GM12878 (cell line): ENCODE measurements at regions not wholly inside any gene's neighbourhood (a gene's known extent, or its start where the extent isn't known, plus 50 kb on each side); places are given as distances from the start of the nearest gene placed in this dataset.

Experiments used
- ATAC-seq: fragments of 200-7000 bp; cut with Tn5 transposase; 3 replicates; pipeline ENCODE4 v1.9.1; 2020; ENCODE audit warnings: mild to moderate bottlenecking, moderate library complexity
- BruUV-seq: library from RNA; stranded (reverse); fragments of 400-500 nt; replicated peaks from 2 replicates; lab custom pipeline; 2021; lab: Mats Ljungman, UMichigan
- CTCF ChIA-PET: fragments of 300-600 bp; sonication (Branson Sonifier 250); formaldehyde crosslinking; extraction: SDS; loops from one replicate; lab custom pipeline; 2021; ENCODE audit warnings: inconsistent platforms; lab: Yijun Ruan, JAX
- POLR2A ChIA-PET: fragments of 350-600 bp; formaldehyde crosslinking; extraction: SDS; loops from one replicate; lab custom pipeline; 2021; ENCODE audit warnings: inconsistent platforms; lab: Charles Lee
- RAD21 ChIA-PET: fragments of 300-600 bp; sonication (Branson Sonifier 250); formaldehyde crosslinking; loops from one replicate; lab custom pipeline; 2023; ENCODE audit warnings: antibody characterized with exemption; ENCODE audit not compliant: unreplicated experiment; lab: Charles Lee
- SMC1A ChIA-PET: fragments of 300-600 bp; sonication (Branson Sonifier 250); formaldehyde crosslinking; loops from one replicate; lab custom pipeline; 2023; ENCODE audit not compliant: unreplicated experiment, uncharacterized antibody; lab: Charles Lee
- DNase-seq: peaks from one replicate; pipeline ENCODE4 v3.0.0-alpha.2; 2011; ENCODE audit warnings: low read depth, low spot score
- FAIRE-seq: peaks from 3 replicates; lab custom pipeline; 2011; peaks lifted over from hg19 to GRCh38; lab: Jason Lieb, UNC
- H2AFZ ChIP-seq: 2 replicates; pipeline ENCODE4 v1.6.0; 2011; ENCODE audit warnings: low read depth, low read length, control low read depth; ENCODE audit not compliant: control insufficient read depth
- H3K27ac ChIP-seq: 2 replicates; pipeline ENCODE4 v1.5.1; 2011; ENCODE audit warnings: control low read depth; ENCODE audit not compliant: control insufficient read depth, insufficient read depth
- H3K27me3 ChIP-seq, 2 experiments: replicated peaks in 1 of 2; 2 replicates each; pipeline versions ENCODE4 v1.6.0 to v1.6.1; 2011; ENCODE audit warnings: low read length in 1 of 2; ENCODE audit not compliant: control insufficient read depth in 2 of 2, insufficient read depth in 2 of 2
- H3K36me3 ChIP-seq, 2 experiments: 2 replicates each; pipeline ENCODE4 v1.5.1; 2011; ENCODE audit warnings: low read length in 1 of 2; ENCODE audit not compliant: control insufficient read depth in 2 of 2, insufficient read depth in 2 of 2
- H3K4me1 ChIP-seq: 2 replicates; pipeline ENCODE4 v1.6.1; 2011; ENCODE audit warnings: mild to moderate bottlenecking, low read length, moderate library complexity, mixed read lengths; ENCODE audit not compliant: control insufficient read depth, insufficient read depth
- H3K4me2 ChIP-seq: 2 replicates; pipeline ENCODE4 v1.6.0; 2011; ENCODE audit warnings: control low read depth; ENCODE audit not compliant: control insufficient read depth, insufficient read depth
- H3K4me3 ChIP-seq: fragments of 200-600 bp; sonication (generic); 2 replicates; pipeline ENCODE4 v1.5.1; 2016
- H3K79me2 ChIP-seq: 2 replicates; pipeline ENCODE4 v1.6.0; 2011; ENCODE audit warnings: low read length; ENCODE audit not compliant: control insufficient read depth, insufficient read depth
- H3K9ac ChIP-seq: 2 replicates; pipeline ENCODE4 v1.8.0; 2011; ENCODE audit warnings: low read length, control low read depth, mixed read lengths; ENCODE audit not compliant: control insufficient read depth, insufficient read depth
- H3K9me3 ChIP-seq: replicated peaks from 3 replicates; pipeline ENCODE4 v1.5.1; 2011; ENCODE audit warnings: mild to moderate bottlenecking, low read length; ENCODE audit not compliant: control insufficient read depth, insufficient read depth
- H4K20me1 ChIP-seq: 2 replicates; pipeline ENCODE4 v1.6.0; 2011; ENCODE audit not compliant: control insufficient read depth, insufficient read depth
- CEBPB ChIP-seq, 2 experiments: fragments of 150-350 bp in 1 of 2; IDR thresholded peaks; 2 replicates each; pipeline ENCODE4 v1.6.1; 2012 to 2014; ENCODE audit warnings: low read depth in 2 of 2, low read length in 2 of 2, borderline replicate concordance in 1 of 2, inconsistent platforms in 1 of 2
- CHD4 ChIP-seq: fragments of 200-600 bp; sonication (generic); IDR thresholded peaks from 2 replicates; pipeline ENCODE4 v1.6.1; 2016; ENCODE audit warnings: mild to moderate bottlenecking
- EZH2 ChIP-seq: IDR thresholded peaks from 2 replicates; pipeline ENCODE4 v1.6.1; 2012; ENCODE audit warnings: low read depth, mild to moderate bottlenecking, control low read depth, inconsistent platforms, low read length, borderline replicate concordance; ENCODE audit not compliant: control insufficient read depth
- GABPA ChIP-seq: IDR thresholded peaks from 2 replicates; pipeline ENCODE4 v1.6.1; 2014; ENCODE audit warnings: antibody characterized with exemption, low read depth, mild to moderate bottlenecking, inconsistent platforms
- JUND ChIP-seq: IDR thresholded peaks from 2 replicates; pipeline ENCODE4 v1.6.1; 2012; ENCODE audit warnings: low read depth, mild to moderate bottlenecking, low read length, improper control_type of control experiment, moderate library complexity
- MEF2A ChIP-seq: IDR thresholded peaks from 2 replicates; pipeline ENCODE4 v1.6.1; 2011; ENCODE audit warnings: low read depth, mild to moderate bottlenecking, low read length, moderate library complexity; ENCODE audit not compliant: insufficient read depth
- MTA2 ChIP-seq: fragments of 450-650 bp; IDR thresholded peaks from 2 replicates; pipeline ENCODE4 v1.6.1; 2016; ENCODE audit warnings: low read depth, mild to moderate bottlenecking, moderate library complexity
- NBN ChIP-seq: fragments of 450-650 bp; IDR thresholded peaks from 2 replicates; pipeline ENCODE4 v1.6.1; 2016
- NFXL1 ChIP-seq: fragments of 450-650 bp; IDR thresholded peaks from 2 replicates; pipeline ENCODE4 v1.6.1; 2017; ENCODE audit warnings: antibody characterized with exemption, mild to moderate bottlenecking, borderline replicate concordance
- NFYA ChIP-seq: IDR thresholded peaks from 2 replicates; pipeline ENCODE4 v1.6.1; 2011; ENCODE audit warnings: low read depth, mild to moderate bottlenecking, low read length, improper control_type of control experiment, borderline replicate concordance
- NR2F1 ChIP-seq: fragments of 450-650 bp; conservative IDR thresholded peaks from 2 replicates; pipeline ENCODE4 v1.6.1; 2017; ENCODE audit warnings: mild to moderate bottlenecking
- PAX8 ChIP-seq: fragments of 450-650 bp; IDR thresholded peaks from 2 replicates; pipeline ENCODE4 v1.6.1; 2017; ENCODE audit warnings: mild to moderate bottlenecking, moderate library complexity
- POLR2AphosphoS2 ChIP-seq: IDR thresholded peaks from 2 replicates; pipeline ENCODE4 v1.6.1; 2011; ENCODE audit warnings: low read depth, mild to moderate bottlenecking, low read length, improper control_type of control experiment, moderate library complexity
- SREBF2 ChIP-seq: IDR thresholded peaks from 2 replicates; pipeline ENCODE4 v1.6.1; 2012; ENCODE audit warnings: mild to moderate bottlenecking, low read length
- SRF ChIP-seq, 2 experiments: IDR thresholded peaks; 2 replicates each; pipeline ENCODE4 v1.6.1; 2011; ENCODE audit warnings: low read depth in 2 of 2, low read length in 2 of 2, mild to moderate bottlenecking in 1 of 2, moderate library complexity in 1 of 2
- SUPT20H ChIP-seq: IDR thresholded peaks from 2 replicates; pipeline ENCODE4 v1.6.1; 2011; ENCODE audit warnings: low read depth, mild to moderate bottlenecking, low read length, moderate library complexity, borderline replicate concordance; ENCODE audit not compliant: control insufficient read depth
- SUZ12 ChIP-seq: fragments of 200-600 bp; sonication (generic); IDR thresholded peaks from one replicate; pipeline ENCODE4 v1.6.1; 2018; ENCODE audit warnings: antibody characterized with exemption, mild to moderate bottlenecking; ENCODE audit not compliant: unreplicated experiment
- WGBS: methylation state at CpG from one replicate; pipeline ENCODE4 v1.1.6; 2016; ENCODE audit warnings: low lambda C conversion rate; ENCODE audit not compliant: insufficient replicate concordance, insufficient coverage; ENCODE audit errors: missing lambda C conversion rate; 5-methylcytosine and 5-hydroxymethylcytosine counted together
- in situ Hi-C: fragments of 300-500 bp; cut with MboI; formaldehyde crosslinking; loops from 9 replicates; pipeline ENCODE4 v1.14.3; 2018; ENCODE audit warnings: mixed read lengths
- intact Hi-C: fragments of 100-400 bp; cut with micrococcal nuclease; formaldehyde crosslinking; loops from one replicate; pipeline ENCODE4 v1.14.2; 2022; ENCODE audit not compliant: unreplicated experiment
- TF ChIP-seq, protein P1 (sequence below): IDR thresholded peaks from 2 replicates; pipeline ENCODE4 v1.6.1; 2011; ENCODE audit warnings: borderline replicate concordance, low read depth, mild to moderate bottlenecking, moderate library complexity, mixed read lengths, low read length; ENCODE audit not compliant: insufficient read depth; ENCODE audit errors: extremely low read length
- TF ChIP-seq, protein P2 (sequence below): fragments of 450-650 bp; conservative IDR thresholded peaks from 2 replicates; pipeline ENCODE4 v1.6.1; 2017; ENCODE audit warnings: mild to moderate bottlenecking, moderate library complexity
- TF ChIP-seq, protein P3 (sequence below): IDR thresholded peaks from 2 replicates; pipeline ENCODE4 v1.6.1; 2011; ENCODE audit warnings: borderline replicate concordance, low read depth, mild to moderate bottlenecking, moderate library complexity, low read length; ENCODE audit not compliant: insufficient read depth, poor library complexity, severe bottlenecking

DNA sequence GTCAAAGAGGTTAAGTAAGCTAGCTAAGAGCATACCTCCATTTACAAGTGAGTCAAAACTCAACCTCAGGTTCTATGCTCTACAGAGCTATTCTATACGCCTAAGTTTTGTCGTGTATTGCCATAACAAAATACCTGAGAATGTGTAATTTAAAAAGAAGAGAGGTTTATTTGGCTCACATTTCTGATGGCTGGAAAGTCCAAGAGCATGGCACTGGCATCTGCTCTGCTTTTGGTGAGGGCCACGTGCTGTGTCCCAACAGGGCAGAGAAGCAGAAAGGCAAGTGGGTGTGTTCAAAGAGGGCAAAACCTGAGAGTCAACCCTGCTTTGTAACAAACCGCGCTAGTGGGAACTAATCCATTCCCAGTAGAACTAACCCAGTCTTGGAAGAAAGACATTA, 60.9 kb upstream of the POU2F1 start (continued):
- TF ChIP-seq SUPT20H = no peak
- TF ChIP-seq NFYA = no peak
- TF ChIP-seq SRF (IDR thresholded peaks at IDR 0.05; ENCODE audit: low read depth in 2 of 2, low read length in 2 of 2) = no peak
- no peak for TF ChIP-seq MEF2A

DNA sequence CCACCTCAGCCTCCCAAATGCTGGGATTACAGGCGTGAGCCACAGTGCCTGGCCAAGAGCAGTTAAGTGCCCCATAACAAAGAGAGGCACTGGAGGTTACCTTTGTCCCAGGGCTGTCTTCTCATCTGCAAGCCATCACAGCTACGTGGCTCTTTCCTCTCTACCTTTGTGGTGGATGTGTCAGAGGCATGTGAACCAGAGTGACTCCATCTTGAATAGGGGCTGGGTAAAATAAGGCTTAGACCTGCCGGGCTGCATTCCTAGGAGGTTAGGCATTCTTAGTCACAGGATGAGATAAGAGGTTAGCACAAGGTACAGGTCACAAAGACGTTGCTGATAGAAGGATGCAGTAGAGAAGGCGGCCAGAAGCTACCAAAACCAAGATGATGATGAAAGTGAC, 59.4 kb upstream of the POU2F1 start:
- in situ Hi-C loops (no loop called here), intact Hi-C loops (no loop called here)
- CTCF ChIA-PET = no interaction called here
- Histone ChIP-seq H4K20me1 (no peaks in the 10 kb centered on the region), H2AFZ (no peak overlapping the region), H3K9ac (no peak overlapping the region), H3K4me1 (no peaks in the 10 kb centered on the region), H3K79me2 (no peaks in the 10 kb centered on the region), H3K36me3 (no peaks in the 10 kb centered on the region), H3K27me3 (no peaks in the 10 kb centered on the region; a peak in 1 of 4 replicates), H3K9me3 (no peaks in the 10 kb centered on the region), H3K27ac (no peak overlapping the region), H3K4me3 (no peak overlapping the region), H3K4me2 (no peak overlapping the region)
- FAIRE-seq (no peak), ATAC-seq (no peak), DNase-seq (no peak)
- RAD21 ChIA-PET = no interaction called here
- TF ChIP-seq NBN (no peak), MEF2A (no peak), PAX8 (no peak), SUZ12 (no peak), CHD4 (no peak), SREBF2 (no peak), EZH2 (no peak), MTA2 (no peak), POLR2AphosphoS2 (no peak), NFYA (no peak), NR2F1 (no peak), NFXL1 (no peak), GABPA (no peak), JUND (no peak), CEBPB (IDR thresholded peaks at IDR 0.05; ENCODE audit: borderline replicate concordance in 1 of 2, low read depth in 2 of 2, low read length in 2 of 2) (no peak)
- TF ChIP-seq, protein P1, sequence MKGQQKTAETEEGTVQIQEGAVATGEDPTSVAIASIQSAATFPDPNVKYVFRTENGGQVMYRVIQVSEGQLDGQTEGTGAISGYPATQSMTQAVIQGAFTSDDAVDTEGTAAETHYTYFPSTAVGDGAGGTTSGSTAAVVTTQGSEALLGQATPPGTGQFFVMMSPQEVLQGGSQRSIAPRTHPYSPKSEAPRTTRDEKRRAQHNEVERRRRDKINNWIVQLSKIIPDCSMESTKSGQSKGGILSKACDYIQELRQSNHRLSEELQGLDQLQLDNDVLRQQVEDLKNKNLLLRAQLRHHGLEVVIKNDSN = no peak
- TF ChIP-seq, protein P2, sequence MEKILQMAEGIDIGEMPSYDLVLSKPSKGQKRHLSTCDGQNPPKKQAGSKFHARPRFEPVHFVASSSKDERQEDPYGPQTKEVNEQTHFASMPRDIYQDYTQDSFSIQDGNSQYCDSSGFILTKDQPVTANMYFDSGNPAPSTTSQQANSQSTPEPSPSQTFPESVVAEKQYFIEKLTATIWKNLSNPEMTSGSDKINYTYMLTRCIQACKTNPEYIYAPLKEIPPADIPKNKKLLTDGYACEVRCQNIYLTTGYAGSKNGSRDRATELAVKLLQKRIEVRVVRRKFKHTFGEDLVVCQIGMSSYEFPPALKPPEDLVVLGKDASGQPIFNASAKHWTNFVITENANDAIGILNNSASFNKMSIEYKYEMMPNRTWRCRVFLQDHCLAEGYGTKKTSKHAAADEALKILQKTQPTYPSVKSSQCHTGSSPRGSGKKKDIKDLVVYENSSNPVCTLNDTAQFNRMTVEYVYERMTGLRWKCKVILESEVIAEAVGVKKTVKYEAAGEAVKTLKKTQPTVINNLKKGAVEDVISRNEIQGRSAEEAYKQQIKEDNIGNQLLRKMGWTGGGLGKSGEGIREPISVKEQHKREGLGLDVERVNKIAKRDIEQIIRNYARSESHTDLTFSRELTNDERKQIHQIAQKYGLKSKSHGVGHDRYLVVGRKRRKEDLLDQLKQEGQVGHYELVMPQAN = no peak
- TF ChIP-seq, protein P3, sequence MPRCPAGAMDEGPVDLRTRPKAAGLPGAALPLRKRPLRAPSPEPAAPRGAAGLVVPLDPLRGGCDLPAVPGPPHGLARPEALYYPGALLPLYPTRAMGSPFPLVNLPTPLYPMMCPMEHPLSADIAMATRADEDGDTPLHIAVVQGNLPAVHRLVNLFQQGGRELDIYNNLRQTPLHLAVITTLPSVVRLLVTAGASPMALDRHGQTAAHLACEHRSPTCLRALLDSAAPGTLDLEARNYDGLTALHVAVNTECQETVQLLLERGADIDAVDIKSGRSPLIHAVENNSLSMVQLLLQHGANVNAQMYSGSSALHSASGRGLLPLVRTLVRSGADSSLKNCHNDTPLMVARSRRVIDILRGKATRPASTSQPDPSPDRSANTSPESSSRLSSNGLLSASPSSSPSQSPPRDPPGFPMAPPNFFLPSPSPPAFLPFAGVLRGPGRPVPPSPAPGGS = no peak
- BruUV-seq = no TSS peak
- SMC1A ChIA-PET = no interaction called here
- WGBS = 8% methylated on average over 5 of the region's 5 CpGs
- POLR2A ChIA-PET = no interaction called here
